ENCODE measurements at regions not wholly inside any gene's neighbourhood (a gene's known extent, or its start where the extent isn't known, plus 50 kb on each side); places are given as distances from the start of the nearest gene placed in this dataset.
A peak's percentile ranks its signal among the peaks of the same experiment; 100 is the strongest.
"Not testable (repeated sequence)": the region's sequence is repeated elsewhere in the genome, so short reads cannot be mapped to it uniquely, and the experiment has no call there.

GRCh38 chr16:56011808-56012481, 136.8 kb upstream of the CES5A start:
- DNase-seq = no peak

DNA sequence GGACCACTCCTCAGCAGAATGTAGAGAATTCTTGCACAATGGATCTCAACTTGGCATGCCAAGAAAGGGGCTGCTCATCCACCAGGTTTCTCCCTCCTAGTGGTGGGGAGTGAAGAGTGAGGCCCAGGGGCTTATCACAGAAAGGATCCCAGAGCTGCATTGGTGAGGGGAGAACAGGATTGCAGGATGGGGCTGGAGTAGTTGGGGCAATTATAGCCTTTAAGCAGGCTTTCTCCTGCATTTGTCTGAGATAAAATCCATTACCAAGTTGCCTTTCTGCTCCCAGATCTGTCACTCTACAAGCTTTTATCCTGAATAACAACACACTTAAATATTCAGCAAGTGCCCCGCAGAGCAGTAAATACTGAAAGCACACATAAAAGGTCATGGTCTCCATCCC, 130.8 kb upstream of the CES5A start:
- DNase-seq = peak; percentile 79

- no peak for DNase-seq
Measured at GRCh38 chr16:55999683-56000082, 124.5 kb upstream of the CES5A start.

DNA sequence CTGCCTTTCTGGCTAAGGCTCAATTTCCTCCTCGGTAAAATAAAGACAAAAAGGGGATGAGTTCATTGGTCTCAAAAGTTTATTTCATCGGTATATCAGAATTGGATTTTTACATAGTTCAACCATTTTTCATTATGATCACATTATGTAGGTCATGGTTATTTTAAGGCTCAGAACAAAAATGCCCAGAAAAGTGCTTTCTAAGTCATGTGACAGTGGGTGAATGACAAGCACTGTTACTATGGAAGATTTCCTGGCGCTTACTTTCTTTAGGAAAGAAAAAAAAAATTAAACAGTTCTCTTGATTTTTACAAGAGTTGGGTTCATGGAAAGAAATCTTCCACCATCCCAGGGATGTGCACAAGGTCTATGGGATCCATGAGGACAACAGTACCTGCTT, 117.9 kb upstream of the CES5A start:
- DNase-seq = no peak

DNA sequence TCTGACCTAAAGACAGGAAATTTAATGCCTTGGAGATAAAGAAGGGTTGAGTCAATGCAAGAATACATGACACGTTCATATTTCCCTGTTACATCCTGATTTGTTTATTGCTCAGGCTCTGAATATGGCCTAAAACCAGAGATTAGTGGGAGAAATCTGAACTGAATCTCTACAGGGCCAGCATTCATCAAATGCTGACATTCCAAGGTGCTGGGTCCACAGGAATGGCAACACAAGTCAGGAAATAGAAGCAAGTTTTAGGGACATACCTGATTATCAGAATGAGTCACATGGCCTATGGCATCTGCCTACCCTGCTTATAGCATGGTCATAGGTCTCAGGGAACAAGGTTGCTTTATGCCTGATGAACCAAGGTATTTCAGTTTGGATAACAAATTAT, 117.4 kb upstream of the CES5A start:
- no peak for DNase-seq

DNA sequence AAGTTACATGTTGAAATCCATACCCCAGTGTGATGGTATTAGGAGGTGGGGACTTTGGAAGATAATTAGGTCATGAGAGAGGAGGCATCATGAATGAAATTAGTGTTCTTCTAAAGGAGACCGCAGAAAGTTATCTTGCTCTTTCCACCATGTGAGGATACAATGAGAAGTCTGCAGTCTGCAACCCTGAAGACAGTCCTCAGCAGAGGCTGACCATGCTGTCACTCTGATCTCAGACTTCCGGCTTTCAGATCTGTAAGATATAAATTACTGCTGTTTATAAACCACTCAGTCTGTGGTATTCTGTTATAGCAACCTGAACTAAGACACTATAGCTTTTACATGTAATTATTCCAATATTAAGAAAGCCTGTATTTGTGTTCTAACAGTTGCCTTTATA, 116.7 kb upstream of the CES5A start:
- no peak for DNase-seq

DNA sequence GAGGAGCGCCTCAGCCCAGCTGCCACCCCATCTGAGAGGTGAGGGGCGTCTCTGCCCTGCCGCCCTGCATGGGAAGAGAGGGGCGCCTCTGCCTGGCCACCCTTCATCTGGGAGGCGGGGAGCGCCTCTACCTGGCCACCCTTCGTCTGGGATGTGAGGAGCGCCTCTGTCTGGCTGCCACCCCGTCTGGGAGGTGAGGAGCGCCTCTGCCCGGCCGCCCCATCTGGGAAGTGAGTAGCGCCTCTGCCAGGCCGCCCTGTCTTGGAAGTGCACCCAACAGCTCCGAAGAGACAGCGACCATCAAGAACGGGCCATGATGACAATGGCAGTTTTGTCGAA, 114.4 kb upstream of the CES5A start:
- DNase-seq = no peak

GRCh38 chr16:55988850-55989568, 113.8 kb upstream of the CES5A start:
- not testable (repeated sequence) for DNase-seq

DNA sequence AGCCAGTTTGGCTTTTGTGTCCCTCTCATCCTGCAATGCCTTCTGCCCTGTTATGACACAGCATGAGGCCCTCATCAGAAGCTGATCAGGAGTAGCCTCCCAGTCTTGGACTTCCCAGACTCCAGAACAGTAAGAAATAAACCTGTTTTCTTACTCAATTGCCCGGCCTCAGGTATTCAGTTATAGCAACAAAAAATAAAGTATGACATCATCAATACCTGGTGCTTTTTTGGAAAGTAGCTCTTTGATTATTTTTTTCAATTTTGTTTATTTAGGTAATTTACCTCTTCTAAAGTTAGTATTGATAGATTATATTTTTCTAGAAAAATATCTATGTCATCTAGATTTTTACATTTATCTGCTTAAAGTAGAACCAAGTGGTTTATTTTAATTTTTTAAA, 112.8 kb upstream of the CES5A start:
- DNase-seq = no peak

GRCh38 chr16:55982597-55982996, 107.4 kb upstream of the CES5A start:
- no peak for DNase-seq

DNA sequence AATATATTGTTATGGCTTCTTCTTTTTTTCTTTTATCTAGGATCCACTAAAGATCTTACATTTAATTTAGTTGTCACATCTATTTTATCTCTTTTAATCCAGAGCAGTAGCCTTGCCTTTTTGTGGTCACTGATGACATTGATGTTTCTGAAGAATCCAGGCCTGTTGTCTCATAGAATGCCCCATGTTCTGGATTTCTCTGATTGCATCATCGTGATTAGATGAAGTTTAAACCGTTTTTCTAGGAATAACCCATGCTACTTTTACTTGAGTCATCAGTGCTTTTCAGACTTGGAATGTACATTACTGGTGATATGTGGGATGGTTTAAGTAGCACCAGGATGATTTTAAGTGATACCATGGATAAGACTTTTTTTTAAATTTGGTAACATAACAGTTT, 106.4 kb upstream of the CES5A start:
- DNase-seq = no peak

DNA sequence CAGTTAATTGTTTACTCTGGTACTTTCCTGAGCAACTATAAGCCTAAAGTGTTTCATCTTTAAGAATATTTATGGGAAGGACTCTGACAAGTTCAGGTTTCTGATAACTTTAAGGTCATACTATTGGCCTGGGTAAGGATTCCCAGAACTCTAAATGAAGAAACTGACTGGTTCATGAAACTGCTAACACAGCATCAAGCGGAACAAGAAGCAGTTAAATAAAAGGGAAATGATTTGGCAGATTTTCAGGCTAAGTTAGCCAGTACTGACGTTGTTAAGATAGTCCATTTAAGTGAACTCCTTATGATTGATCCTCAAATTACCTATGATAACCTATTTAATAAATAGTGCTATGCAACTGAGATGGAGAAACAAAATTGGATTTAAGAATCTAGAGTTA, 101.6 kb upstream of the CES5A start:
- no peak for DNase-seq

DNA sequence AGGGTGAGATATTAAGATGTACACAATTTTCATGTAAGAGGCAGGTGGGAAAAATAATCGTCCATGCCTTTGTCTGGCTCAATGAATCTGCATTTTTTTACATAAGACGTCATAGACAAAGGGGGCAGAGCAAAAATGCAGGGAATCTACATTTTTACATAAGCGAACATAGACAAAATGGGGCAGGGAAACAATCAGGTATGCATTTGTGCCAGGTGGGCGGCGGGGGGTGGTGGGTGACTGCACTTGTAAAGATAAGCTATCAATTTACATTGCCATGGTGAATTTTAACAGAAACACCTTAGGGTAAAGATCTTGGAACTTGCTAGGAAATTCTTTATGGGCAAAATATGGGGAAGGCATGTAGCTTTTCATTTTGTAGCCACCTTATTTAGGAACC, 96.3 kb upstream of the CES5A start:
- DNase-seq = no peak

GRCh38 chr16:55968221-55968620, 93.0 kb upstream of the CES5A start:
- DNase-seq = no peak

DNA sequence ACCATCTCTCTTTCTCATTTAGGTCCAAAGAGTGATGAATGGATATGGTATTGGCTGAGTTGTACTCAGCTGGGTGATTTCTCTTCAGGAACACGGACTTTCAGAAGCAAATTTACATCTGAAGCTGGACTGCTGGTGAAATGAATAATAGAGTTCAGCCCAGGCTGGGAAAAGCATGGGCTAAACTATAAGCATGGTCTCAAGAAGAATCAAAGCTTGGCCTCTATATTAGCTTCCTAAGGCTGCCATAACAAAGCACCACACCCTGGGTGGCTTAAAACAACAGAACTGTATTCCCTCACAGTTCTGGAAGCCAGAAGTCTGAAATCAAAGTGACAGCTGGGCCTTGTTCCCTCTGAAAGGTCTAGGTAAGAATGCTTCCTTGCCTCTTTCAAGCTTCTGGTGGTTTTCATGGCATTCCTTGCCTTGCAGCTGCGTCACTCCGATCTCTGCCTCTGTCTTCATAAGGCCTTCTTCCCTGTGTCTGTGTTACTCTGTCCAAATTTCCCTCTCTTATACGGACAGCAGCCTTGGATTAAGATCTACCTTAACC, 89.8 kb upstream of the CES5A start:
- DNase-seq = no peak

DNA sequence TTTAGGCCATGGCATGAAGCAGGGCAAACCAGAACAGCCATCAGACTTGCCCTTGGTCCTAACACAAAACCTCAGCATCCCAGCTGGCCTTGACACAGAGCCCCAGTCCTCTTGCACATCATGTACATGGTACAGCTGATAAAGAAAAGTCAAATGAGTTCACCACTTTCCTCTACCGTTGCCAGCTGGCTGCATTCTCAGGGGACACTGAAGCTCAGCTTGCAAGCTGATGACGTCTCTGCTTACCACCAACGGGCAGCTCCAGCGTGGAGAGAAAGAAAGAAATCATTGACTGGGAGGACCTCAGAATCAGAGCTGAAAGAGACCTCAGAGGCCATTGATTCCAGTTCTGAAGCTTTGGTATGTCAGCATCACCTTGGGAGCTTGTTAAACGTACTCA, 80.7 kb upstream of the CES5A start:
- DNase-seq = no peak

GRCh38 chr16:55955424-55955823, 80.3 kb upstream of the CES5A start:
- DNase-seq = no peak

GRCh38 chr16:55954906-55955305, 79.7 kb upstream of the CES5A start:
- DNase-seq = no peak

- DNase-seq = no peak
Measured at GRCh38 chr16:55949518-55949917, 74.3 kb upstream of the CES5A start.

DNA sequence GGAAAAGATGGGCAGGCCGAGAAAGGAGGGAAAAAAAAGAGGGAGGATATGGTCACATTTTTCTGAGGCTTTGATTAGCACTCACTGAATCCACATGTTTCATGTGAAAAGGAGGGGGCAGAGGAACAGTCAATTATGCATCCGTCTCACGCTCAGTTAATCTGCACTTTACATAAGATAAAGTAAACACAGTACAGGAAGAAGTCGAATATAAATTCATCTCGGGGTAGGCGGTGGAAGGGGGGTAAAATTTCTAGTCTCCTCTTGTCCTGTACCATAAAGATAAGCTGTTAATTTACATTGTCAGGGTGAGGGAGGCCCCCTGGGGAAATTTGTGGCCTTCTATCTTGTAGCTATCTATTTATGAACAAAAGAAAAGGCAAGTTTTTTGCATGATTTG, 73.1 kb upstream of the CES5A start:
- DNase-seq = no peak

DNA sequence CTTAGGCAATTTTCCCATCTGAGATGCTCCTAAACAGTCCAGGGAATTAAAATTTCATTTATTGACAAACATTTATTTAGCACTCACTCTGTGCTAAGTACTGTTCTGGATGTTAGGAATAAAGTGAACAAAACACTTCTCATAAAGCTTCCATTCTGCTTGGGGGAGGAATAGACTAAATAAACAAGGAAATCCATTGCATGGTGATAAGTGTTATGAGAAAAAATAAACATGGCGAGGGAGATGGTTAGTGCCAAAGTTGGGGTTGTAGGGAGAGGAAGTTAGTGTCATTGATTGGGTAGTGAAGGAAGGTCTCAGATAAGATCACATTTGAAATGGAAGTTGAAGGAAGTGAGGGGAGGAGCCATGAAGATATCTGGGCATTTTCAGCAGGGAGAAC, 72.2 kb upstream of the CES5A start:
- no peak for DNase-seq

GRCh38 chr16:55944377-55944802, 69.2 kb upstream of the CES5A start:
- DNase-seq = peak; percentile 44

DNA sequence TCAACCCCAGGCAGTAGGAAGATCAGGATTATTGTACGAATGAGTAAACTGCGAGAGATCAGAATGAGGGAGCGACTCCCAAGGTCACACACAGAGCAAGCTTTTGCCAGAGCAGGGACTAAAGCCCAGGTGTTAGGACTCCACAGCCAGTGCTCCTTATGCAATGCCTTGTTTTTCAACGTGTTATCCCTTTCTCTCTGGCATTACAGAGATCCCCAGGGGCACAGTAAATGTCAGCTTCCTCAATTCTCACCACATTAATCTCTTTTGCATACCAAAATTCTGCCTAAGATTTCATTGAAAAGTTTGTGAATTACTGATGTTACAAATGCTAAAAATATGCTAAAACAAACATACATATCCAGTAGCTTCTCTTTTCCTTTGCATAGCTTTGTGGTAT, 68.1 kb upstream of the CES5A start:
- no peak for DNase-seq

GRCh38 chr16:55942821-55943220, 67.6 kb upstream of the CES5A start:
- DNase-seq = no peak

DNA sequence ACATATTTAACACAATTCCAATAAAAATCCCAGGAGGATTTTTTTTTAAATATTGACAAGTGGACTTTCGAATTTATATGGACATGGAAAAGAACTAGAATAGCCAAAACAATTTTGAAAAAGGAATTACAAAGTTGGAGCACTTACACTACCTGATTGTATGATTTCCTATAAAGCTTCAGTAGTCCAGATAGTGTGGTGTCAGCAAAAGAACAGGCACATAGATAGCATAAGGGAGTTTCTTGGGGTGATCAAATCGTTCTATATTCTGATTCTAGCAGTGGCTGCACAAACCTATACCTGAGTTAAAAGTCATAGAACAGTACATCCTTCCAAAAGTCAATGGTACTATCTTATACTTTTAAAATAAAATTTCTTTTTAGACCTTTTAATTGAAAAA, 66.4 kb upstream of the CES5A start:
- DNase-seq = no peak

Data from NCI-H2227 treated with DMSO at 0.1 percent for 48 hours (cell line).